Stimulated activated CD8-positive, alpha-beta memory T cell treated with anti-CD3 and anti-CD28 coated beads, Interleukin-4, amount 100 ng/mL, for 48 hours (primary cell): ENCODE measurements at regions not wholly inside any gene's neighbourhood (a gene's known extent, or its start where the extent isn't known, plus 50 kb on each side); places are given as distances from the start of the nearest gene placed in this dataset.
"Not testable (repeated sequence)": the region's sequence is repeated elsewhere in the genome, so short reads cannot be mapped to it uniquely, and the experiment has no call there.

Source experiments
- DNase-seq: peaks from one replicate; pipeline ENCODE4 v3.0.0-alpha.2; 2020

- DNase-seq = no peak
These were observed 136.3 kb upstream of the ESR1 start for GRCh38 chr6:151671195-151671594.

GRCh38 chr6:151674578-151674977 is 132.9 kb upstream of the ESR1 start:
- no peak for DNase-seq

GRCh38 chr6:151675746-151676459 is 131.6 kb upstream of the ESR1 start:
- peak; percentile 64 for DNase-seq

- no peak for DNase-seq
These were observed 131.0 kb upstream of the ESR1 start for GRCh38 chr6:151676460-151676945.

- no peak for DNase-seq
These were observed 130.1 kb upstream of the ESR1 start for GRCh38 chr6:151677404-151677803.

GRCh38 chr6:151679081-151679480 is 128.4 kb upstream of the ESR1 start:
- DNase-seq = peak; percentile 39

GRCh38 chr6:151679941-151680340 is 127.5 kb upstream of the ESR1 start:
- no peak for DNase-seq

- DNase-seq = no peak
These were observed 126.5 kb upstream of the ESR1 start for GRCh38 chr6:151680846-151681432.

- no peak for DNase-seq
These were observed 125.9 kb upstream of the ESR1 start for GRCh38 chr6:151681433-151682059.

- no peak for DNase-seq
These were observed 125.2 kb upstream of the ESR1 start for GRCh38 chr6:151682251-151682650.

GRCh38 chr6:151682922-151683321 is 124.6 kb upstream of the ESR1 start:
- no peak for DNase-seq

- no peak for DNase-seq
These were observed 124.1 kb upstream of the ESR1 start for GRCh38 chr6:151683381-151683780.

GRCh38 chr6:151689499-151690201 is 117.8 kb upstream of the ESR1 start:
- DNase-seq = no peak

- DNase-seq = no peak
These were observed 117.2 kb upstream of the ESR1 start for GRCh38 chr6:151690303-151690702.

- DNase-seq = no peak
These were observed 116.5 kb upstream of the ESR1 start for GRCh38 chr6:151690768-151691562.

GRCh38 chr6:151692216-151692615 is 115.3 kb upstream of the ESR1 start:
- DNase-seq = no peak

- no peak for DNase-seq
These were observed 114.1 kb upstream of the ESR1 start for GRCh38 chr6:151693366-151693765.

GRCh38 chr6:151695156-151695555 is 112.3 kb upstream of the ESR1 start:
- no peak for DNase-seq

- DNase-seq = not testable (repeated sequence)
These were observed 111.2 kb upstream of the ESR1 start for GRCh38 chr6:151696302-151696701.

GRCh38 chr6:151698931-151699700 is 108.4 kb upstream of the ESR1 start:
- DNase-seq = no peak

GRCh38 chr6:151699719-151700118 is 107.8 kb upstream of the ESR1 start:
- no peak for DNase-seq
